ENCODE measurements at regions not wholly inside any gene's neighbourhood (a gene's known extent, or its start where the extent isn't known, plus 50 kb on each side); places are given as distances from the start of the nearest gene placed in this dataset.

DNA sequence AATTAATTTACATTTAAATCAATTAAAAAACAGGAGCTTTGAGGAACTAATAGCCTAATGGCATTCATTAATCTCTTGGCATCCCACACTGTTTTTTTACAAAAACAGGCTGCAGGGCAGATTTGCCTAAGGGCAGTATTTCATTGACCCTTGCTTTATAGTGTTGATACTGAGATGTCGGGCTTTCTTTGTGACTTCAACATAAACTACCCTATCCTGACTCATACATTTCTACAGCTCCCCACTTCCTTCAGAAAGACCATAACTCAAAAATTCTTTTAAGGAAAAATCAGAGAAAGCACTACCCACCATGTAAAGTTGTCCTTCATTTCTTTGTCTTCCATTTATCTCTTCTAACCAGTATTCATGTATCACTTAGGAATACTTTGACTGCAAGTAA is 92.2 kb upstream of the NT5E start:
- TF ChIP-seq, protein P1, sequence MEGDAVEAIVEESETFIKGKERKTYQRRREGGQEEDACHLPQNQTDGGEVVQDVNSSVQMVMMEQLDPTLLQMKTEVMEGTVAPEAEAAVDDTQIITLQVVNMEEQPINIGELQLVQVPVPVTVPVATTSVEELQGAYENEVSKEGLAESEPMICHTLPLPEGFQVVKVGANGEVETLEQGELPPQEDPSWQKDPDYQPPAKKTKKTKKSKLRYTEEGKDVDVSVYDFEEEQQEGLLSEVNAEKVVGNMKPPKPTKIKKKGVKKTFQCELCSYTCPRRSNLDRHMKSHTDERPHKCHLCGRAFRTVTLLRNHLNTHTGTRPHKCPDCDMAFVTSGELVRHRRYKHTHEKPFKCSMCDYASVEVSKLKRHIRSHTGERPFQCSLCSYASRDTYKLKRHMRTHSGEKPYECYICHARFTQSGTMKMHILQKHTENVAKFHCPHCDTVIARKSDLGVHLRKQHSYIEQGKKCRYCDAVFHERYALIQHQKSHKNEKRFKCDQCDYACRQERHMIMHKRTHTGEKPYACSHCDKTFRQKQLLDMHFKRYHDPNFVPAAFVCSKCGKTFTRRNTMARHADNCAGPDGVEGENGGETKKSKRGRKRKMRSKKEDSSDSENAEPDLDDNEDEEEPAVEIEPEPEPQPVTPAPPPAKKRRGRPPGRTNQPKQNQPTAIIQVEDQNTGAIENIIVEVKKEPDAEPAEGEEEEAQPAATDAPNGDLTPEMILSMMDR (IDR thresholded peaks at IDR 0.05; ENCODE audit: low read length), result no peak
- TF ChIP-seq EZH2 (IDR thresholded peaks at IDR 0.05; ENCODE audit: borderline replicate concordance, low read length), result no peak
